ENCODE measurements at regions not wholly inside any gene's neighbourhood (a gene's known extent, or its start where the extent isn't known, plus 50 kb on each side); places are given as distances from the start of the nearest gene placed in this dataset.

- TF ChIP-seq, protein P1, sequence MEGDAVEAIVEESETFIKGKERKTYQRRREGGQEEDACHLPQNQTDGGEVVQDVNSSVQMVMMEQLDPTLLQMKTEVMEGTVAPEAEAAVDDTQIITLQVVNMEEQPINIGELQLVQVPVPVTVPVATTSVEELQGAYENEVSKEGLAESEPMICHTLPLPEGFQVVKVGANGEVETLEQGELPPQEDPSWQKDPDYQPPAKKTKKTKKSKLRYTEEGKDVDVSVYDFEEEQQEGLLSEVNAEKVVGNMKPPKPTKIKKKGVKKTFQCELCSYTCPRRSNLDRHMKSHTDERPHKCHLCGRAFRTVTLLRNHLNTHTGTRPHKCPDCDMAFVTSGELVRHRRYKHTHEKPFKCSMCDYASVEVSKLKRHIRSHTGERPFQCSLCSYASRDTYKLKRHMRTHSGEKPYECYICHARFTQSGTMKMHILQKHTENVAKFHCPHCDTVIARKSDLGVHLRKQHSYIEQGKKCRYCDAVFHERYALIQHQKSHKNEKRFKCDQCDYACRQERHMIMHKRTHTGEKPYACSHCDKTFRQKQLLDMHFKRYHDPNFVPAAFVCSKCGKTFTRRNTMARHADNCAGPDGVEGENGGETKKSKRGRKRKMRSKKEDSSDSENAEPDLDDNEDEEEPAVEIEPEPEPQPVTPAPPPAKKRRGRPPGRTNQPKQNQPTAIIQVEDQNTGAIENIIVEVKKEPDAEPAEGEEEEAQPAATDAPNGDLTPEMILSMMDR (IDR thresholded peaks at IDR 0.05), result no peak
- no peak for TF ChIP-seq EZH2 (IDR thresholded peaks at IDR 0.05)
- TF ChIP-seq EZH2phosphoT487 (IDR thresholded peaks at IDR 0.05), result no peak
These were observed 1063.8 kb upstream of the CNTN5 start for GRCh38 chr11:97956904-97957303.
